Erythroblast (primary cell): ENCODE measurements at regions not wholly inside any gene's neighbourhood (a gene's known extent, or its start where the extent isn't known, plus 50 kb on each side); places are given as distances from the start of the nearest gene placed in this dataset.

Experiments
- GATA1 ChIP-seq: IDR thresholded peaks from 2 replicates; pipeline ENCODE4 v1.6.1; 2011; ENCODE audit warnings: low read depth, mild to moderate bottlenecking, control low read depth, low read length, moderate library complexity
- POLR2A ChIP-seq: IDR thresholded peaks from 2 replicates; pipeline ENCODE4 v1.6.1; 2011; ENCODE audit warnings: mild to moderate bottlenecking, low read length

- TF ChIP-seq POLR2A: no peak
- TF ChIP-seq GATA1: no peak
These were observed 449.4 kb upstream of the PTCHD4 start for GRCh38 chr6:48560408-48560807.
